ENCODE measurements at regions not wholly inside any gene's neighbourhood (a gene's known extent, or its start where the extent isn't known, plus 50 kb on each side); places are given as distances from the start of the nearest gene placed in this dataset.

- TF ChIP-seq POLR2AphosphoS5 (IDR thresholded peaks at IDR 0.05; ENCODE audit: low read depth, low read length): no peak
- TF ChIP-seq POLR2A (IDR thresholded peaks at IDR 0.05; ENCODE audit: low read depth, low read length): no peak
Measured at GRCh38 chr4:144465546-144465945, 180.4 kb upstream of the HHIP start.
